ENCODE measurements at regions not wholly inside any gene's neighbourhood (a gene's known extent, or its start where the extent isn't known, plus 50 kb on each side); places are given as distances from the start of the nearest gene placed in this dataset.

GRCh38 chr7:54637712-54638396 lies 95.7 kb downstream of the VSTM2A start:
- DNase-seq (ENCODE audit: low read depth, low spot score), result no peak
- H3K27ac ChIP-seq, result no peak overlapping the region

- DNase-seq (ENCODE audit: low read depth, low spot score), result no peak
- H3K27ac ChIP-seq, result no peak overlapping the region
Measured at GRCh38 chr7:54632696-54633095, 90.5 kb downstream of the VSTM2A start.

- no peak overlapping the region for H3K27ac ChIP-seq
- DNase-seq (ENCODE audit: low read depth, low spot score), result no peak
Measured at GRCh38 chr7:54629771-54630170, 87.6 kb downstream of the VSTM2A start.

GRCh38 chr7:54622696-54623309 lies 80.6 kb downstream of the VSTM2A start:
- no peak overlapping the region for H3K27ac ChIP-seq
- no peak for DNase-seq (ENCODE audit: low read depth, low spot score)
